Choroid plexus epithelial cell (primary cell): ENCODE measurements at regions not wholly inside any gene's neighbourhood (a gene's known extent, or its start where the extent isn't known, plus 50 kb on each side); places are given as distances from the start of the nearest gene placed in this dataset.

ENCODE experiments used
- DNase-seq: peaks from one replicate; pipeline ENCODE4 v3.0.0-alpha.2; 2010; ENCODE audit warnings: low read depth
- H3K4me3 ChIP-seq: 2 replicates; pipeline ENCODE4 v1.5.1; 2011; ENCODE audit warnings: low read depth, mild to moderate bottlenecking, control low read depth, low read length, moderate library complexity
- CTCF ChIP-seq: conservative IDR thresholded peaks from 2 replicates; pipeline ENCODE4 v1.5.1; 2011; ENCODE audit warnings: low read depth, mild to moderate bottlenecking, control low read depth, inconsistent platforms, low read length, moderate library complexity

- DNase-seq: peak; percentile 58
- H3K4me3 ChIP-seq: no peak overlapping the region
- no peak for TF ChIP-seq CTCF
Observed at GRCh38 chr5:167720259-167720658, 571.2 kb upstream of the WWC1 start.

- no peak for TF ChIP-seq CTCF
- H3K4me3 ChIP-seq: no peak overlapping the region
- peak; percentile 48 for DNase-seq
Observed at GRCh38 chr5:167720676-167721260, 570.7 kb upstream of the WWC1 start.

GRCh38 chr5:167721926-167722440, 569.5 kb upstream of the WWC1 start:
- no peak for TF ChIP-seq CTCF
- H3K4me3 ChIP-seq: no peak overlapping the region
- no peak for DNase-seq

GRCh38 chr5:167723254-167723871, 568.1 kb upstream of the WWC1 start:
- peak; percentile 88 for DNase-seq
- no peak overlapping the region for H3K4me3 ChIP-seq
- peak; percentile 94 for TF ChIP-seq CTCF

- DNase-seq: no peak
- TF ChIP-seq CTCF: no peak
- H3K4me3 ChIP-seq: no peak overlapping the region
Observed at GRCh38 chr5:167725264-167725663, 566.2 kb upstream of the WWC1 start.

GRCh38 chr5:167725741-167726140, 565.7 kb upstream of the WWC1 start:
- DNase-seq: no peak
- no peak overlapping the region for H3K4me3 ChIP-seq
- TF ChIP-seq CTCF: no peak

- no peak for TF ChIP-seq CTCF
- DNase-seq: no peak
- H3K4me3 ChIP-seq: no peak overlapping the region
Observed at GRCh38 chr5:167726642-167727041, 564.8 kb upstream of the WWC1 start.
